Middle frontal gyrus (tissue), 1 donor: ENCODE measurements at regions not wholly inside any gene's neighbourhood (a gene's known extent, or its start where the extent isn't known, plus 50 kb on each side); places are given as distances from the start of the nearest gene placed in this dataset.

ENCODE experiments used
- DNase-seq: peaks from one replicate; pipeline ENCODE4 v3.0.0-alpha.2; 2015; ENCODE audit warnings: low spot score; ENCODE audit errors: extremely low spot score

GRCh38 chr4:74675673-74676279 lies 118.5 kb downstream of the BTC start:
- DNase-seq, result no peak

DNA sequence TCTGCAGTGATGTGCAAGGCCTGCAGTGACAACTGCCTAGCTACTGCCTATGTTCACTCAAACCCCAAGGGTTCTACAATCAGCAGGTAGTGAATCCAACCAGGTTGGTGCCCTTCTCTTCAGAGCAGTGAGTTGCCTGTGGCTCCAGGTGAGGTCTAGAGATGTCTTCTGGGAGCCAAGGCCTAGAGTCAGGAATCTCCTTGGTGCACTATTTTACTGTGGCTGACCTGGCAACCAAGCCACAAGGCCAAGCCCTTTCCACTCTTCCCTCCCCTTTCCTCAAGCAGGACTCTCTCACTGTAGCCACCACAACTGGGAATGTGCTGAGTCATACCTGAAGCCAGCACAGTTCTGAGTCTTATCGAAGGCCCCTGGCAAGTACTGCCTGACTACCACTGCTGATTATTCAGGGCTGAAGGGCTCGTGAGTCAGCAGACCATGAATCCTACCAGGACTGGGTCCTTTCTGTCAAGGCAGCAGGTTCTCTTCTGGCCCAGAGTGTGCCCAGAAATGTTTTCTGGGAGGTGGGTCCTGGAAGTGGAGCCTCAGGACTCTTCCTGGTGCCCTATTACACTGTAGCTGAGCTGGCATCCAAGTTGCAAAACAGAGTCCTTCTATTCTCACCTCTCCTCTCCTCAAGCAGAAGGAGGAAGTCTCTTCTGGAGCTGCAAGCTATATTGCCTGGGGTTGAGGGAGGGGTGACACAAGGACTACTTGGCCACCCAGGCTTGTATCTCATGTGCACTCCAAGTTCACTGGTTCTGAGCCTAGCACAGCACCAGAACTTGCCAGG lies 111.6 kb downstream of the BTC start:
- no peak for DNase-seq

GRCh38 chr4:74692972-74693371 lies 101.4 kb downstream of the BTC start:
- DNase-seq, result no peak
